ENCODE measurements at regions not wholly inside any gene's neighbourhood (a gene's known extent, or its start where the extent isn't known, plus 50 kb on each side); places are given as distances from the start of the nearest gene placed in this dataset.
A peak's percentile ranks its signal among the peaks of the same experiment; 100 is the strongest.
"Not testable (repeated sequence)": the region's sequence is repeated elsewhere in the genome, so short reads cannot be mapped to it uniquely, and the experiment has no call there.

- TF ChIP-seq STAT6 (CRISPR knock-in tag; conservative IDR thresholded peaks at IDR 0.05; ENCODE audit: low read depth), result no peak
- no peak for TF ChIP-seq ARID4B (CRISPR knock-in tag; IDR thresholded peaks at IDR 0.05; ENCODE audit: borderline replicate concordance)
- no peak for TF ChIP-seq ZNF416 (CRISPR knock-in tag; IDR thresholded peaks at IDR 0.05)
- TF ChIP-seq SOX15 (CRISPR knock-in tag; IDR thresholded peaks at IDR 0.05), result no peak
- no peak for TF ChIP-seq NR1H2 (CRISPR knock-in tag; IDR thresholded peaks at IDR 0.05)
- TF ChIP-seq NR2C2 (CRISPR knock-in tag; IDR thresholded peaks at IDR 0.05), result no peak
- TF ChIP-seq CBFB (CRISPR knock-in tag; IDR thresholded peaks at IDR 0.05; ENCODE audit: low read depth), result no peak
- TF ChIP-seq ZNF396 (CRISPR knock-in tag; IDR thresholded peaks at IDR 0.05; ENCODE audit: borderline replicate concordance), result no peak
- TF ChIP-seq NFYB (CRISPR knock-in tag; conservative IDR thresholded peaks at IDR 0.05; ENCODE audit: low read depth), result no peak
- no peak for TF ChIP-seq ZNF532 (CRISPR knock-in tag; IDR thresholded peaks at IDR 0.05; ENCODE audit: borderline replicate concordance)
- no peak for TF ChIP-seq USF2 (CRISPR knock-in tag; IDR thresholded peaks at IDR 0.05)
- no peak for TF ChIP-seq SP1 (CRISPR knock-in tag; conservative IDR thresholded peaks at IDR 0.05)
These were observed 52.6 kb upstream of the ABCD2 start (continued) for GRCh38 chr12:39671898-39672875.

- DNase-seq (ENCODE audit: low spot score) (peak; percentile 42), ATAC-seq (peak; percentile 65)
- H3K27ac Mint-ChIP-seq; H3K36me3 Mint-ChIP-seq; CTCF ChIA-PET; POLR2A ChIA-PET; H3K4me1 Mint-ChIP-seq; H3K27me3 Mint-ChIP-seq (ENCODE audit: low read depth): not testable (repeated sequence)
- Mint-ChIP-seq H3K9me3 (peaks cover 41% of the 10 kb centered on the region), H3K4me3 (peak overlapping the region; percentile 48)
- peak; percentile 75 for TF ChIP-seq FOXK1 (CRISPR knock-in tag; IDR thresholded peaks at IDR 0.05)
- 0 out of 2 replicates have a peak, but pooled peaks have one; percentile 42 for TF ChIP-seq FOXP4 (CRISPR knock-in tag; IDR thresholded peaks at IDR 0.05)
These were observed 49.9 kb upstream of the ABCD2 start for GRCh38 chr12:39669539-39669938.

Measured in WTC11 (cell line).